ENCODE measurements at regions not wholly inside any gene's neighbourhood (a gene's known extent, or its start where the extent isn't known, plus 50 kb on each side); places are given as distances from the start of the nearest gene placed in this dataset.

GRCh38 chr13:74523057-74523456 lies 388.9 kb upstream of the KLF12 start:
- TF ChIP-seq CTCF (IDR thresholded peaks at IDR 0.05; ENCODE audit: insufficient read depth, low read depth, low read length), result no peak
- no peak overlapping the region for H3K4me3 ChIP-seq (ENCODE audit: low read depth, low read length)
- no peak for DNase-seq (ENCODE audit: low read depth)

- no peak overlapping the region for H3K4me3 ChIP-seq (ENCODE audit: low read depth, low read length)
- TF ChIP-seq CTCF (IDR thresholded peaks at IDR 0.05; ENCODE audit: insufficient read depth, low read depth, low read length), result no peak
- no peak for DNase-seq (ENCODE audit: low read depth)
Measured at GRCh38 chr13:74511523-74511922, 377.3 kb upstream of the KLF12 start.

- TF ChIP-seq CTCF (IDR thresholded peaks at IDR 0.05; ENCODE audit: insufficient read depth, low read depth, low read length), result no peak
- no peak overlapping the region for H3K4me3 ChIP-seq (ENCODE audit: low read depth, low read length)
- no peak for DNase-seq (ENCODE audit: low read depth)
Measured at GRCh38 chr13:74487091-74487722, 353.0 kb upstream of the KLF12 start.

- TF ChIP-seq CTCF (IDR thresholded peaks at IDR 0.05; ENCODE audit: insufficient read depth, low read depth, low read length), result no peak
- DNase-seq (ENCODE audit: low read depth), result no peak
- no peak overlapping the region for H3K4me3 ChIP-seq (ENCODE audit: low read depth, low read length)
Measured at GRCh38 chr13:74485757-74486156, 351.6 kb upstream of the KLF12 start.

- no peak overlapping the region for H3K4me3 ChIP-seq (ENCODE audit: low read depth, low read length)
- TF ChIP-seq CTCF (IDR thresholded peaks at IDR 0.05; ENCODE audit: insufficient read depth, low read depth, low read length), result no peak
- DNase-seq (ENCODE audit: low read depth), result no peak
Measured at GRCh38 chr13:74479124-74479523, 344.9 kb upstream of the KLF12 start.

GRCh38 chr13:74476788-74477187 lies 342.6 kb upstream of the KLF12 start:
- no peak for DNase-seq (ENCODE audit: low read depth)
- H3K4me3 ChIP-seq (ENCODE audit: low read depth, low read length), result no peak overlapping the region
- no peak for TF ChIP-seq CTCF (IDR thresholded peaks at IDR 0.05; ENCODE audit: insufficient read depth, low read depth, low read length)

GRCh38 chr13:74476365-74476764 lies 342.2 kb upstream of the KLF12 start:
- TF ChIP-seq CTCF (IDR thresholded peaks at IDR 0.05; ENCODE audit: insufficient read depth, low read depth, low read length), result no peak
- no peak for DNase-seq (ENCODE audit: low read depth)
- H3K4me3 ChIP-seq (ENCODE audit: low read depth, low read length), result no peak overlapping the region

Measured in fibroblast of villous mesenchyme (primary cell).